GM10266 (cell line): ENCODE measurements at regions not wholly inside any gene's neighbourhood (a gene's known extent, or its start where the extent isn't known, plus 50 kb on each side); places are given as distances from the start of the nearest gene placed in this dataset.
A peak's percentile ranks its signal among the peaks of the same experiment; 100 is the strongest.

Experiments used
- DNase-seq: peaks from one replicate; pipeline ENCODE4 v3.0.0; 2012; ENCODE audit errors: extremely low spot score
- TF ChIP-seq, protein P1 (sequence below): IDR thresholded peaks from 2 replicates; pipeline ENCODE4 v1.5.1; 2012; ENCODE audit warnings: mild to moderate bottlenecking, low read depth; ENCODE audit not compliant: control insufficient read depth, insufficient read depth; ENCODE audit errors: missing control alignments

DNA sequence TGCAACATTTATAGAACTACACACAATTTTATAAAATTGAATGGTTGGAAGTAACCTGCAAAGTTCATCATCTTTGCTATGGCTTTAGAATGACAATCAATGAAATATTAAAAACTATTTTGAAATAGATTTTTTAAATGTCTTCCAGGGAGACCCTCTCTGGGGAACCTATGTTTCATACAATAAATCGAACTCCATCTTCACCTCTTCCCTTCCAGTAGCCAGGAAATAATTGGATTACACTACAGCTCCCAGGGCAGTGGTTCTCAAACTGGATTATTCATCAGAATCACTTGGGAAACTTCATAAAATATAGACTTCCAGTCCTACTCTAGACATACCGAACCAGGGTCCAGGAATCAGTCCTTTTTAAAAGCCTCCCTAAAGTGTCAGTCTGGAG is 328.4 kb downstream of the DUSP6 start:
- TF ChIP-seq, protein P1, sequence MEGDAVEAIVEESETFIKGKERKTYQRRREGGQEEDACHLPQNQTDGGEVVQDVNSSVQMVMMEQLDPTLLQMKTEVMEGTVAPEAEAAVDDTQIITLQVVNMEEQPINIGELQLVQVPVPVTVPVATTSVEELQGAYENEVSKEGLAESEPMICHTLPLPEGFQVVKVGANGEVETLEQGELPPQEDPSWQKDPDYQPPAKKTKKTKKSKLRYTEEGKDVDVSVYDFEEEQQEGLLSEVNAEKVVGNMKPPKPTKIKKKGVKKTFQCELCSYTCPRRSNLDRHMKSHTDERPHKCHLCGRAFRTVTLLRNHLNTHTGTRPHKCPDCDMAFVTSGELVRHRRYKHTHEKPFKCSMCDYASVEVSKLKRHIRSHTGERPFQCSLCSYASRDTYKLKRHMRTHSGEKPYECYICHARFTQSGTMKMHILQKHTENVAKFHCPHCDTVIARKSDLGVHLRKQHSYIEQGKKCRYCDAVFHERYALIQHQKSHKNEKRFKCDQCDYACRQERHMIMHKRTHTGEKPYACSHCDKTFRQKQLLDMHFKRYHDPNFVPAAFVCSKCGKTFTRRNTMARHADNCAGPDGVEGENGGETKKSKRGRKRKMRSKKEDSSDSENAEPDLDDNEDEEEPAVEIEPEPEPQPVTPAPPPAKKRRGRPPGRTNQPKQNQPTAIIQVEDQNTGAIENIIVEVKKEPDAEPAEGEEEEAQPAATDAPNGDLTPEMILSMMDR = no peak
- DNase-seq = no peak

DNA sequence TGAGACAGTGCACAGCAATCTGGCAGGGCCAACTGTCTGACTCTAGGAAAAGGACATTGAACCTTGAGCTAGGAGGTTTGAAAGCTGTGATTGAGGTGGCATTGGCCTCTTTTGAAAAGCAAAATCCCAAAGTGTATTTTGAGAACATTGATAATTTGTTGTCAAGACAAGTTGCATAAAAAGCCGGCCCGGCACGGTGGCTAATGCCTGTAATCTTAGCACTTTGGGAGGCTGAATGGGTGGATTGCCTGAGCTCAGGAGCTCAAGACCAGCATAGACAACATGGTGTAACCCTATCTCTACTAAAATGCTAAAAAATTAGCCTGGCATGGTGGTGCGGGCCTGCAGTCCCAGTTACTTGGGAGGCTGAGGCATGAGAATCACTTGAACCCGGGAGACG is 331.6 kb downstream of the DUSP6 start:
- TF ChIP-seq, protein P1 = no peak
- no peak for DNase-seq

DNA sequence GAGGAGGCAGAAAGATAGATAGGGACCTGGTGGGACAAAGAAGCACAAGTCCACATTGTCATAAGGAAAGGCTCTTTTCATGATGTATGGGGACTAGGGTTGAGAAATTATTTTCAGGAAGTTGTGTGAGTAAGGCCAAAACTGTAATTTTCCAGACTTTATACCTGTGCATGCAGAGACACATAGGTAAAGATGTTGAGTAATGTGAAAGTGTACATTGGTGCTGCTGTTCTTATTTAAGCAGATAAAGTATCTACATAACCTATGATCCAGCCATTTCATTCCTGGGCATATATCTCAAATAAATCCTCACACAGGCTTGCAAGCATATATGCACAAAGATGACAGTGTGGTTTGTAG is 332.2 kb downstream of the DUSP6 start:
- no peak for DNase-seq
- TF ChIP-seq, protein P1 = no peak

DNA sequence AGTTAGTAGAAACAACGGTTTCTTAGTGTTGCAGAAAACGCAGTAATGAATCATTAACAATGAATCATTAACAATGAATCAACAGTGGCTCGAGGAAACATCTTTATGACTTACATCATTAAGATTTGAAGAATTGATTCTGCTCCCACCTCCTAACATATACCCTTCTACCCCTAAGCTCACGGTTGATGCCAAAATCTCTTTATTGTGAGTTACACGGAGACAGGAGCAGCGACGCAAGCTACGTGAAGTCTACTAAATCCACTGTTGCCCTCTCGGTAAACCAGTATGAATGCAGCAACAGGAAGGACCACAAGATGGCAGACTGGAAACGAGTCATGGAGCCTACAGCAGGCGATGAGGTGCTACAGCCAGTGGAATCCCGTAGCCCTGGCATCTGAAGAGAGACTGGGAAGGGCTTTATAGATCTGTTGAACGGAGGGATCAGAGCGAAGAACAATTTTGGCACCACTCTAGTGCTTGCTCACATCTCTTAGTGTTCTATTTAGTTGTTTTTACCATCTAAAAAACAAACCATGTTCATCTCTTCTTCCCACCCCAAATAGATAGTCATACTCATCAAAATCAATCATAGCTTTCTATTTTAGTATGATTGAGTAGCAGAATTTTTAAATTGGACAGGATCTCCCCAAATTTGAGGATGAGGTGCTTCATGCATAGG is 332.7 kb downstream of the DUSP6 start:
- DNase-seq = peak; percentile 53
- TF ChIP-seq, protein P1 = peak; percentile 91

DNA sequence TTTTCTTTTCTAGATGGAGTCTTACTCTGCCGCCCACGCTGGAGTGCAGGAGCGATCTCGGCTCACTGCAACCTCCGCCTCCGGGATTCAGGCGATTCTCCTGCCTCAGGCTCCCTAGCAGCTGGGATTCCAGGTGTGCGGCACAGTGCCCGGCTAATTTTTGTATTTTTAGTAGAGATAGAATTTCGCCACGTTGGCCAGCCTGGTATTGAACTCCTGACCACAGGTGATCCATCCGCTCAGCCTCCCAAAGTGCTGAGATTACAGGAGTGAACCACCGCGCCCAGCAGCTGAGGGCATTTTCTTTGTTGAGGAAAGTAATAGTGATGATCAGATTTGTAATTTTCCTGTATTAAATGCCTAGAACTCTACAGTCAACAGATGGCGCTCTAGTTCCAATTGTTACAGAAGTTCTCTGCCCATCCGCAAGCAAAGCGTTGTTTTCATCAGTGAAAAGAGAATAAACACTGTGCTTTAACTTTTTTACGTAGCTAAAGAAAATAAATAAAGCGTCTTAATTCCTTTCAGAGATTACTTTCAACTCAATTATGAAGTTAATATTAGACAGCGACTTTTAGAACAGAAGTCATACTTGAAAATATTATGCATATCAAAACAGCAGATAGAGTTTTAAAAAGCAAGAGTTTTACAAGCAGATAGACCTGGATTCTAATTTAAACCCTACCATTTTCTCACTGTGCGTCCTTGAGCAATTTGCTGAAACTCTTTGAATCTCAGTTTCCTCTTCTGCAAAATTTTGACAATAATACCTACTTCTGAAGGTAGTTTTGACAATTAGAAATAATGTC is 335.1 kb downstream of the DUSP6 start:
- DNase-seq = peak; percentile 28
- TF ChIP-seq, protein P1 = peak; percentile 71

DNA sequence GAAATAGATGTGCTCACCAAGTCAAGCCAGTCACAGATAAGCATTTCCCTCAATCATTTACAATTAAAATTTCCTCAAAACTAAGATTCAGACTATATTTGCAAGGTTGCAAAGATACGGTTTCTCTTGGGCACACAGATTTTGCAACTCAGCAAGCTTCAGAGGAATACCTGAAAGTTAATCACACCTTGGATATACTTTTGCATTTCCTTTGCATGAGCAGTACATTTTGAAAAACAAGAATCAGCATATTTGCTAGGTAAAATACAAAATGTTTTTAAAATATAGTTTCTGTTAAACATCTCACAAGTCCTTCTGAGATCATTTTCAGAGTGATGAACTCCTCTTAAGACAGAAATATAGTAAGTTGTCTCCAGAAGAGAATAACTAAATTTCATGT is 336.9 kb downstream of the DUSP6 start:
- no peak for DNase-seq
- TF ChIP-seq, protein P1 = no peak

DNA sequence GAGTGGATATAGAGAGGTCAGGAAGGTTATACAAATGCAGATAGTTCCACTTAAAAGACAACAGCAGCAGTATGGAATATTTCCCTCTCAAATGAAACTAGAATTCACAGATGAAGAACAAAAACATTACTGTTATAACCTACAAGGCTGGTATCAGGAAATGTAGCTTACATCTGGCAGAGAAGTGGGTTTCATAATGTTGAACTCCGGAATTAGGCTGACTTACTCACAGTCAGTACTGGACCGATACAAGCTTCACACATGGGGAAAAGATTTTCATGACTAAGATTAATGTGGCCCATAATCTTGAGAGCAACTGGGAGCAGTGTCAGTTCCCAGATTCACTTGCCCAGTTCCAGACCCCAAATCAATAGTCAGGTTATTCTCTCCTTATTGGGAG is 353.9 kb downstream of the DUSP6 start:
- no peak for DNase-seq
- TF ChIP-seq, protein P1 = no peak
